Panc1 (cell line): ENCODE measurements at regions not wholly inside any gene's neighbourhood (a gene's known extent, or its start where the extent isn't known, plus 50 kb on each side); places are given as distances from the start of the nearest gene placed in this dataset.

Experiments
- CTCF ChIP-seq: fragments of 450-650 bp; IDR thresholded peaks from 2 replicates; pipeline ENCODE4 v1.5.1; 2017; ENCODE audit warnings: mild to moderate bottlenecking
- POLR2AphosphoS5 ChIP-seq: IDR thresholded peaks from 2 replicates; pipeline ENCODE4 v1.6.1; 2012; ENCODE audit warnings: mild to moderate bottlenecking, low read depth, low read length, moderate library complexity
- REST ChIP-seq, 2 experiments: IDR thresholded peaks; 2 replicates each; pipeline ENCODE4 v1.6.1; 2011 to 2012; ENCODE audit warnings: low read depth in 2 of 2, control low read depth in 1 of 2, low read length in 1 of 2, mild to moderate bottlenecking in 1 of 2, moderate library complexity in 1 of 2; ENCODE audit not compliant: insufficient read depth in 1 of 2
- TCF7L2 ChIP-seq: IDR thresholded peaks from 2 replicates; pipeline ENCODE4 v1.6.1; 2011; ENCODE audit warnings: mild to moderate bottlenecking, low read depth, low read length, inconsistent platforms

GRCh38 chr3:18114894-18115293, 310.2 kb downstream of the SATB1 start:
- TF ChIP-seq CTCF = no peak
- no peak for TF ChIP-seq POLR2AphosphoS5
- no peak for TF ChIP-seq TCF7L2
- no peak for TF ChIP-seq REST (IDR thresholded peaks at IDR 0.05; ENCODE audit: insufficient read depth in 1 of 2, low read depth in 2 of 2, low read length in 1 of 2)
